ENCODE measurements at regions not wholly inside any gene's neighbourhood (a gene's known extent, or its start where the extent isn't known, plus 50 kb on each side); places are given as distances from the start of the nearest gene placed in this dataset.
A peak's percentile ranks its signal among the peaks of the same experiment; 100 is the strongest.

GRCh38 chr3:190224863-190225692 is 97.2 kb downstream of the CLDN1 start:
- Mint-ChIP-seq H3K36me3 (no peaks in the 10 kb centered on the region), H3K4me1 (no peaks in the 10 kb centered on the region), H3K27ac (no peak overlapping the region), H3K9me3 (peaks cover 0 to 4% (median 0%) of the 10 kb centered on the region in 7 donors), H3K4me3 (no peak overlapping the region), H3K27me3 (no peaks in the 10 kb centered on the region)
- Histone ChIP-seq H3K4me1 (ENCODE audit: control insufficient read depth, insufficient read depth, low read length, poor library complexity, severe bottlenecking) (no peaks in the 10 kb centered on the region), H3K36me3 (ENCODE audit: control insufficient read depth, insufficient read depth, low read length) (no peaks in the 10 kb centered on the region), H3K27ac (ENCODE audit: insufficient read depth, low read length, poor library complexity, severe bottlenecking) (no peak overlapping the region), H3K9me3 (ENCODE audit: control insufficient read depth in 2 of 2, low read length in 2 of 2) (no peaks in the 10 kb centered on the region), H3K4me3 (ENCODE audit: low read depth, low read length) (no peak overlapping the region), H3K27me3 (ENCODE audit: control insufficient read depth, insufficient read depth, low read length) (peaks cover 4% of the 10 kb centered on the region)
- DNase-seq (peak in 1 of 3 donors; percentile 10), ATAC-seq (ENCODE audit: low read depth in 2 of 2) (no peak)

- no peaks in the 10 kb centered on the region for H3K4me1 ChIP-seq (ENCODE audit: control insufficient read depth, insufficient read depth, low read length, poor library complexity, severe bottlenecking)
- peaks cover 4% of the 10 kb centered on the region for H3K27me3 ChIP-seq (ENCODE audit: control insufficient read depth, insufficient read depth, low read length)
- ATAC-seq (ENCODE audit: low read depth in 2 of 2) (no peak), DNase-seq (no peak)
- H3K4me3 ChIP-seq (ENCODE audit: low read depth, low read length): no peak overlapping the region
- Mint-ChIP-seq H3K4me3 (no peak overlapping the region), H3K36me3 (no peaks in the 10 kb centered on the region), H3K27ac (no peak overlapping the region), H3K9me3 (peaks cover 0 to 4% (median 0%) of the 10 kb centered on the region in 7 donors), H3K27me3 (no peaks in the 10 kb centered on the region), H3K4me1 (no peaks in the 10 kb centered on the region)
- no peaks in the 10 kb centered on the region for H3K9me3 ChIP-seq (ENCODE audit: control insufficient read depth in 2 of 2, low read length in 2 of 2)
- H3K27ac ChIP-seq (ENCODE audit: insufficient read depth, low read length, poor library complexity, severe bottlenecking): no peak overlapping the region
- H3K36me3 ChIP-seq (ENCODE audit: control insufficient read depth, insufficient read depth, low read length): no peaks in the 10 kb centered on the region
Measured at GRCh38 chr3:190224456-190224855, 97.8 kb downstream of the CLDN1 start.

- Mint-ChIP-seq H3K9me3 (peaks cover 0 to 4% (median 0%) of the 10 kb centered on the region in 7 donors), H3K27ac (no peak overlapping the region), H3K4me3 (no peak overlapping the region), H3K36me3 (no peaks in the 10 kb centered on the region), H3K4me1 (no peaks in the 10 kb centered on the region), H3K27me3 (no peaks in the 10 kb centered on the region)
- Histone ChIP-seq H3K4me3 (ENCODE audit: low read depth, low read length) (no peak overlapping the region), H3K4me1 (ENCODE audit: control insufficient read depth, insufficient read depth, low read length, poor library complexity, severe bottlenecking) (no peaks in the 10 kb centered on the region), H3K9me3 (ENCODE audit: control insufficient read depth in 2 of 2, low read length in 2 of 2) (no peaks in the 10 kb centered on the region), H3K27ac (ENCODE audit: insufficient read depth, low read length, poor library complexity, severe bottlenecking) (no peak overlapping the region), H3K36me3 (ENCODE audit: control insufficient read depth, insufficient read depth, low read length) (no peaks in the 10 kb centered on the region), H3K27me3 (ENCODE audit: control insufficient read depth, insufficient read depth, low read length) (peaks cover 1% of the 10 kb centered on the region)
- DNase-seq (no peak), ATAC-seq (ENCODE audit: low read depth in 2 of 2) (no peak)
Measured at GRCh38 chr3:190222916-190223315, 99.3 kb downstream of the CLDN1 start.

GRCh38 chr3:190222360-190222759 is 99.9 kb downstream of the CLDN1 start:
- Mint-ChIP-seq H3K4me3 (no peak overlapping the region), H3K27me3 (no peaks in the 10 kb centered on the region)
- no peak for DNase-seq

GRCh38 chr3:190220362-190220761 is 99.7 kb upstream of the P3H2 start:
- H3K27me3 Mint-ChIP-seq: no peaks in the 10 kb centered on the region
- Histone ChIP-seq H3K9me3 (ENCODE audit: control insufficient read depth in 2 of 2, low read length in 2 of 2) (no peaks in the 10 kb centered on the region), H3K4me3 (ENCODE audit: low read depth, low read length) (no peak overlapping the region), H3K27me3 (ENCODE audit: control insufficient read depth, insufficient read depth, low read length) (no peaks in the 10 kb centered on the region), H3K27ac (ENCODE audit: insufficient read depth, low read length, poor library complexity, severe bottlenecking) (no peak overlapping the region), H3K4me1 (ENCODE audit: control insufficient read depth, insufficient read depth, low read length, poor library complexity, severe bottlenecking) (no peaks in the 10 kb centered on the region), H3K36me3 (ENCODE audit: control insufficient read depth, insufficient read depth, low read length) (no peaks in the 10 kb centered on the region)
- H3K4me1 Mint-ChIP-seq: no peaks in the 10 kb centered on the region
- H3K27ac Mint-ChIP-seq: no peak overlapping the region
- ATAC-seq (ENCODE audit: low read depth in 2 of 2) (no peak), DNase-seq (no peak)
- H3K9me3 Mint-ChIP-seq: peaks cover 0 to 4% (median 0%) of the 10 kb centered on the region in 7 donors
- H3K36me3 Mint-ChIP-seq: no peaks in the 10 kb centered on the region
- no peak overlapping the region for H3K4me3 Mint-ChIP-seq

More at GRCh38 chr3:190222360-190222759, 99.9 kb downstream of the CLDN1 start:
- Histone ChIP-seq H3K27ac (ENCODE audit: insufficient read depth, low read length, poor library complexity, severe bottlenecking) (no peak overlapping the region), H3K4me1 (ENCODE audit: control insufficient read depth, insufficient read depth, low read length, poor library complexity, severe bottlenecking) (no peaks in the 10 kb centered on the region), H3K27me3 (ENCODE audit: control insufficient read depth, insufficient read depth, low read length) (no peaks in the 10 kb centered on the region), H3K9me3 (ENCODE audit: control insufficient read depth in 2 of 2, low read length in 2 of 2) (no peaks in the 10 kb centered on the region), H3K4me3 (ENCODE audit: low read depth, low read length) (no peak overlapping the region), H3K36me3 (ENCODE audit: control insufficient read depth, insufficient read depth, low read length) (no peaks in the 10 kb centered on the region)
- H3K9me3 Mint-ChIP-seq: peaks cover 0 to 4% (median 0%) of the 10 kb centered on the region in 7 donors
- no peak overlapping the region for H3K27ac Mint-ChIP-seq
- ATAC-seq (ENCODE audit: low read depth in 2 of 2): no peak
- H3K4me1 Mint-ChIP-seq: no peaks in the 10 kb centered on the region
- no peaks in the 10 kb centered on the region for H3K36me3 Mint-ChIP-seq

GRCh38 chr3:190217081-190217480 is 96.4 kb upstream of the P3H2 start:
- H3K9me3 Mint-ChIP-seq: peaks cover 0 to 9% (median 4%) of the 10 kb centered on the region in 7 donors
- no peak for ATAC-seq (ENCODE audit: low read depth in 2 of 2)
- Histone ChIP-seq H3K4me3 (ENCODE audit: low read depth, low read length) (no peak overlapping the region), H3K9me3 (ENCODE audit: control insufficient read depth in 2 of 2, low read length in 2 of 2) (no peaks in the 10 kb centered on the region), H3K27ac (ENCODE audit: insufficient read depth, low read length, poor library complexity, severe bottlenecking) (no peak overlapping the region), H3K27me3 (ENCODE audit: control insufficient read depth, insufficient read depth, low read length) (no peaks in the 10 kb centered on the region), H3K36me3 (ENCODE audit: control insufficient read depth, insufficient read depth, low read length) (no peaks in the 10 kb centered on the region), H3K4me1 (ENCODE audit: control insufficient read depth, insufficient read depth, low read length, poor library complexity, severe bottlenecking) (no peaks in the 10 kb centered on the region)
- no peak overlapping the region for H3K27ac Mint-ChIP-seq
- H3K36me3 Mint-ChIP-seq: no peaks in the 10 kb centered on the region
- no peak for DNase-seq
- no peaks in the 10 kb centered on the region for H3K27me3 Mint-ChIP-seq
- H3K4me3 Mint-ChIP-seq: no peak overlapping the region
- H3K4me1 Mint-ChIP-seq: no peaks in the 10 kb centered on the region

GRCh38 chr3:190213727-190214126 is 93.0 kb upstream of the P3H2 start:
- Mint-ChIP-seq H3K27ac (no peak overlapping the region), H3K4me3 (no peak overlapping the region)

GRCh38 chr3:190210608-190211007 is 89.9 kb upstream of the P3H2 start:
- H3K4me1 Mint-ChIP-seq: no peaks in the 10 kb centered on the region
- no peaks in the 10 kb centered on the region for H3K36me3 Mint-ChIP-seq
- H3K4me1 ChIP-seq (ENCODE audit: control insufficient read depth, insufficient read depth, low read length, poor library complexity, severe bottlenecking): no peaks in the 10 kb centered on the region
- H3K27me3 Mint-ChIP-seq: no peaks in the 10 kb centered on the region
- no peak overlapping the region for H3K27ac ChIP-seq (ENCODE audit: insufficient read depth, low read length, poor library complexity, severe bottlenecking)
- peaks cover 3% of the 10 kb centered on the region for H3K27me3 ChIP-seq (ENCODE audit: control insufficient read depth, insufficient read depth, low read length)
- H3K9me3 Mint-ChIP-seq: peaks cover 0 to 6% (median 4%) of the 10 kb centered on the region in 7 donors
- H3K36me3 ChIP-seq (ENCODE audit: control insufficient read depth, insufficient read depth, low read length): no peaks in the 10 kb centered on the region
- no peak for DNase-seq
- no peak overlapping the region for H3K27ac Mint-ChIP-seq
- H3K4me3 Mint-ChIP-seq: no peak overlapping the region
- H3K9me3 ChIP-seq (ENCODE audit: control insufficient read depth in 2 of 2, low read length in 2 of 2): no peaks in the 10 kb centered on the region
- ATAC-seq (ENCODE audit: low read depth in 2 of 2): no peak
- H3K4me3 ChIP-seq (ENCODE audit: low read depth, low read length): no peak overlapping the region

More at GRCh38 chr3:190213727-190214126, 93.0 kb upstream of the P3H2 start:
- Histone ChIP-seq H3K9me3 (ENCODE audit: control insufficient read depth in 2 of 2, low read length in 2 of 2) (no peaks in the 10 kb centered on the region), H3K4me3 (ENCODE audit: low read depth, low read length) (no peak overlapping the region), H3K27me3 (ENCODE audit: control insufficient read depth, insufficient read depth, low read length) (no peaks in the 10 kb centered on the region), H3K4me1 (ENCODE audit: control insufficient read depth, insufficient read depth, low read length, poor library complexity, severe bottlenecking) (no peaks in the 10 kb centered on the region), H3K27ac (ENCODE audit: insufficient read depth, low read length, poor library complexity, severe bottlenecking) (no peak overlapping the region), H3K36me3 (ENCODE audit: control insufficient read depth, insufficient read depth, low read length) (no peaks in the 10 kb centered on the region)
- Mint-ChIP-seq H3K27me3 (no peaks in the 10 kb centered on the region), H3K4me1 (no peaks in the 10 kb centered on the region), H3K9me3 (peaks cover 0 to 6% (median 4%) of the 10 kb centered on the region in 7 donors), H3K36me3 (no peaks in the 10 kb centered on the region)
- ATAC-seq (ENCODE audit: low read depth in 2 of 2) (no peak), DNase-seq (no peak)

All from CD4-positive, CD25-positive, alpha-beta regulatory T cell (primary cell).